Neural progenitor cell (in vitro differentiated cells): ENCODE measurements at regions not wholly inside any gene's neighbourhood (a gene's known extent, or its start where the extent isn't known, plus 50 kb on each side); places are given as distances from the start of the nearest gene placed in this dataset.

Experiments
- DNase-seq: peaks from one replicate; pipeline ENCODE4 v3.0.0-alpha.2; 2016; ENCODE audit warnings: low spot score
- H2AFZ ChIP-seq: fragments of 200-600 bp; sonication (generic); replicated peaks from 2 replicates; pipeline ENCODE4 v1.6.1; 2016; ENCODE audit warnings: antibody characterized with exemption
- H3F3A ChIP-seq: fragments of 200-600 bp; sonication (generic); 2 replicates; pipeline ENCODE4 v1.6.1; 2016; ENCODE audit warnings: antibody characterized with exemption, low read depth
- H3K27ac ChIP-seq: fragments of 200-600 bp; sonication (generic); 2 replicates; pipeline ENCODE4 v1.5.1; 2016; ENCODE audit warnings: mild to moderate bottlenecking
- H3K27me3 ChIP-seq: fragments of 200-600 bp; sonication (generic); 2 replicates; pipeline ENCODE4 v1.6.1; 2016; ENCODE audit warnings: mild to moderate bottlenecking, moderate library complexity
- H3K36me3 ChIP-seq: fragments of 200-600 bp; sonication (generic); 2 replicates; pipeline ENCODE4 v1.5.1; 2016
- H3K4me1 ChIP-seq: fragments of 200-600 bp; sonication (generic); 2 replicates; pipeline ENCODE4 v1.6.1; 2016; ENCODE audit warnings: mixed run types
- H3K4me2 ChIP-seq: fragments of 200-600 bp; sonication (generic); 2 replicates; pipeline ENCODE4 v1.6.1; 2016
- H3K4me3 ChIP-seq: fragments of 200-600 bp; sonication (generic); 2 replicates; pipeline ENCODE4 v1.5.1; 2016
- H3K79me2 ChIP-seq: fragments of 200-600 bp; sonication (generic); 2 replicates; pipeline ENCODE4 v1.6.1; 2016; ENCODE audit warnings: low read depth
- H3K9ac ChIP-seq: fragments of 200-600 bp; sonication (generic); 2 replicates; pipeline ENCODE4 v1.6.1; 2016
- H3K9me3 ChIP-seq: fragments of 200-600 bp; sonication (generic); 2 replicates; pipeline ENCODE4 v1.5.1; 2016; ENCODE audit warnings: low read depth
- H4K20me1 ChIP-seq: fragments of 200-600 bp; sonication (generic); 2 replicates; pipeline ENCODE4 v1.6.1; 2016; ENCODE audit warnings: low read depth
- H3K27ac Mint-ChIP-seq: 3 replicates; pipeline ENCODE4 v1.8.0; 2021; ENCODE audit warnings: mixed read lengths
- H3K27me3 Mint-ChIP-seq: 2 replicates; pipeline ENCODE4 v1.8.0; 2022; ENCODE audit warnings: low read depth, mild to moderate bottlenecking, inconsistent platforms, moderate library complexity, mixed read lengths; ENCODE audit not compliant: insufficient read depth
- H3K36me3 Mint-ChIP-seq: 3 replicates; pipeline ENCODE4 v1.8.0; 2021; ENCODE audit warnings: mixed read lengths
- H3K4me1 Mint-ChIP-seq: 3 replicates; pipeline ENCODE4 v1.8.0; 2021; ENCODE audit warnings: mixed read lengths
- H3K4me3 Mint-ChIP-seq: 3 replicates; pipeline ENCODE4 v1.8.0; 2021; ENCODE audit warnings: mild to moderate bottlenecking, moderate library complexity, mixed read lengths
- H3K9me3 Mint-ChIP-seq: 3 replicates; pipeline ENCODE4 v1.8.0; 2020; ENCODE audit warnings: mixed read lengths
- CTCF ChIP-seq: fragments of 200-600 bp; sonication (generic); IDR thresholded peaks from 2 replicates; pipeline ENCODE4 v1.5.1; 2017; ENCODE audit warnings: antibody characterized with exemption, mild to moderate bottlenecking
- EZH2 ChIP-seq: fragments of 200-600 bp; sonication (generic); IDR thresholded peaks from 2 replicates; pipeline ENCODE4 v1.6.1; 2017; ENCODE audit warnings: antibody characterized with exemption, mild to moderate bottlenecking, moderate library complexity
- EZH2phosphoT487 ChIP-seq: fragments of 200-600 bp; sonication (generic); IDR thresholded peaks from 2 replicates; pipeline ENCODE4 v1.6.1; 2017; ENCODE audit warnings: antibody characterized with exemption

- Mint-ChIP-seq H3K27me3 (peaks cover 7% of the 10 kb centered on the region), H3K9me3 (peaks cover 3% of the 10 kb centered on the region), H3K4me3 (no peak overlapping the region), H3K4me1 (peaks cover 12% of the 10 kb centered on the region), H3K36me3 (no peaks in the 10 kb centered on the region), H3K27ac (no peak overlapping the region)
- H3K79me2 ChIP-seq = no peaks in the 10 kb centered on the region
- H2AFZ ChIP-seq = no peak overlapping the region
- no peak overlapping the region for H3K27ac ChIP-seq
- H3K27me3 ChIP-seq = no peaks in the 10 kb centered on the region
- H4K20me1 ChIP-seq = no peaks in the 10 kb centered on the region
- no peak overlapping the region for H3K9ac ChIP-seq
- no peaks in the 10 kb centered on the region for H3K36me3 ChIP-seq
- no peak for DNase-seq
- no peaks in the 10 kb centered on the region for H3K9me3 ChIP-seq
- H3F3A ChIP-seq = no peaks in the 10 kb centered on the region
- no peak overlapping the region for H3K4me3 ChIP-seq
- H3K4me1 ChIP-seq = peaks cover 8% of the 10 kb centered on the region
- H3K4me2 ChIP-seq = no peak overlapping the region
- TF ChIP-seq EZH2 = no peak
- no peak for TF ChIP-seq CTCF
- no peak for TF ChIP-seq EZH2phosphoT487
Measured at GRCh38 chr2:48114256-48114655, 200.2 kb upstream of the FOXN2 start.

GRCh38 chr2:48116497-48116896 is 198.0 kb upstream of the FOXN2 start:
- peaks cover 6% of the 10 kb centered on the region for H3K4me1 Mint-ChIP-seq
- H3K4me2 ChIP-seq = no peak overlapping the region
- no peak overlapping the region for H3K4me3 Mint-ChIP-seq
- H3K4me1 ChIP-seq = no peaks in the 10 kb centered on the region
- no peaks in the 10 kb centered on the region for H3K79me2 ChIP-seq
- H3K27me3 ChIP-seq = no peaks in the 10 kb centered on the region
- H3K27ac Mint-ChIP-seq = no peak overlapping the region
- no peak overlapping the region for H2AFZ ChIP-seq
- no peaks in the 10 kb centered on the region for H3F3A ChIP-seq
- no peak for DNase-seq
- no peak overlapping the region for H3K9ac ChIP-seq
- TF ChIP-seq CTCF (no peak), EZH2 (no peak), EZH2phosphoT487 (no peak)
- H3K9me3 ChIP-seq = no peaks in the 10 kb centered on the region
- H3K4me3 ChIP-seq = no peak overlapping the region
- H4K20me1 ChIP-seq = no peaks in the 10 kb centered on the region
- H3K27ac ChIP-seq = no peak overlapping the region
- no peaks in the 10 kb centered on the region for H3K36me3 ChIP-seq
- peaks cover 3% of the 10 kb centered on the region for H3K9me3 Mint-ChIP-seq
- H3K36me3 Mint-ChIP-seq = no peaks in the 10 kb centered on the region
- peaks cover 7% of the 10 kb centered on the region for H3K27me3 Mint-ChIP-seq

GRCh38 chr2:48118895-48119294 is 195.6 kb upstream of the FOXN2 start:
- DNase-seq = no peak
- Mint-ChIP-seq H3K27ac (no peak overlapping the region), H3K36me3 (no peaks in the 10 kb centered on the region), H3K27me3 (peaks cover 2% of the 10 kb centered on the region), H3K4me3 (no peak overlapping the region), H3K9me3 (peaks cover 8% of the 10 kb centered on the region), H3K4me1 (peaks cover 5% of the 10 kb centered on the region)
- TF ChIP-seq EZH2 (no peak), EZH2phosphoT487 (no peak), CTCF (no peak)
- H3K36me3 ChIP-seq = no peaks in the 10 kb centered on the region
- no peaks in the 10 kb centered on the region for H3K27me3 ChIP-seq
- H3K27ac ChIP-seq = no peak overlapping the region
- H3K4me1 ChIP-seq = no peaks in the 10 kb centered on the region
- H3K79me2 ChIP-seq = no peaks in the 10 kb centered on the region
- no peak overlapping the region for H3K4me3 ChIP-seq
- no peak overlapping the region for H2AFZ ChIP-seq
- H3K9ac ChIP-seq = no peak overlapping the region
- H4K20me1 ChIP-seq = no peaks in the 10 kb centered on the region
- H3F3A ChIP-seq = no peaks in the 10 kb centered on the region
- H3K4me2 ChIP-seq = no peak overlapping the region
- H3K9me3 ChIP-seq = no peaks in the 10 kb centered on the region
